ENCODE measurements at regions not wholly inside any gene's neighbourhood (a gene's known extent, or its start where the extent isn't known, plus 50 kb on each side); places are given as distances from the start of the nearest gene placed in this dataset.
"Not testable (repeated sequence)": the region's sequence is repeated elsewhere in the genome, so short reads cannot be mapped to it uniquely, and the experiment has no call there.

DNA sequence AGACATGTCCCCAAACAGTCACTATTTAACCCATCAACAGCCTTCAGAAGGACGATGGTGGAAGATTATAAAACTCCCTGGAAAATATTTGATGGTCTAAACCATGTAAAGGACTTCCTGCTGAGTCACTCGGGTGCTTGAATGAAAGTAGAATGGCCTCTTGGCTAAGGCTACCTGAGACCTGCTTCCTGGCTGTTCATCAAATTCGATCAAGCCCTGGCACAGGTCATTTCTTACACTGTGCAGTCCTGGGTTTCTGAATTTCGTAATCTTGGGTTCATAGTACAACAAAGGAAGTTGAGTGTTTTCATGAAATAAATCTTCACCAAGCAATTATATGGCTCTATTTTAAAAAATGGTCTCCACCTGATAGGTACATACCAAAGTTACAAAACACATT, 260.3 kb upstream of the RNF32 start:
- DNase-seq (ENCODE audit: low read depth) = no peak

DNA sequence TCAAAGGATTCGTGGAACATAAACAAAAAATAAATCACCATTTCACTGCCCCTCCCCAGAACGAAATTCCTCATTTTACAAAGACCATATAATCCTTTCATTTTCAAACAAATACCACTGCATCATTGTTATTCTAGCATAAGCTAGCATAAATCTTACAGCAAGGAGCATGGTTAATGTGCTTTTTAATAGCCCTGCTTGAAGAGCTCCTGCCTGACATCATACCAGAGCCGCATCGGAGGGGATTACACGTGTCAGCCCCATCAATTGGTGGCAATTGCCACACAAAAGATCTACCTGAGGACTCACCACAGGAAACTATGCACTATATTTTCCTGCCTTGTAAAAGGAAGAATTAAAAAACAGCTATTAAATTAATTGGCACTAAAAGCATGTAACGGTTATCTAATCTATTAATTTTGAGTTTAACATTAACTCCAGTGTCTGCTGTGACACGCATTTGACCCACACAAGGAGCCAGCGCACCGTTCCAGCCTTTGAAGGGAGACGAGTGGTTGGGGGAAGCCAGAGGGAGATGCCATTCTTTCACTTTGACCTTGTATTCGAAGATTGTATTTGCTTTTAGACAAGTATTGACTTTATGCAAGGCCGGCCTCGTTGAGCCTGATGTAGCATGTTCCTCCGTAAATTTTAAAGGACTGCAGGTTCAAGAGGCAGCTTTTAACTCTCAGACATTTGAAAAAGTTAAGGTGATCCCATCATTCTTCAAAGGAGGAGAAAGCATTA, 261.1 kb upstream of the RNF32 start:
- DNase-seq (ENCODE audit: low read depth) = no peak

DNA sequence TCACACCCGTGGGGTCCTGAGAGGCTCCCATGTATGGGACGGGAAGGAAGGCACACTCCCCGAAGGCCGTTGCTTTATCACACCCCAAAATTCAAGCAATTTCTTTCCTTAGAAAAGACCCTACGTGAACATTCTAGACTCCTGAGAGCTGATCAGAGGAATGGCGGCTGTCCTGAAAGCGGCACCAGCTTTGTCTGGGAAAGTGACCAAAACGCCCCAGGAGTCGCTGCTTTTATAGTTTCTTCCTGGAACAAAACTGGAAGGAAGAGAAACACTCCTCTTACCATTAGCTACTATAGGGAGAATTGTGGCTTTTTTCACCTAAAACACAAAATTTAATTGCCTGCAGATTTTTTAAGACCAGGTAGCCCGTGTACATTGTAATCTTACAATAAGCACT, 261.8 kb upstream of the RNF32 start:
- no peak for DNase-seq (ENCODE audit: low read depth)

DNA sequence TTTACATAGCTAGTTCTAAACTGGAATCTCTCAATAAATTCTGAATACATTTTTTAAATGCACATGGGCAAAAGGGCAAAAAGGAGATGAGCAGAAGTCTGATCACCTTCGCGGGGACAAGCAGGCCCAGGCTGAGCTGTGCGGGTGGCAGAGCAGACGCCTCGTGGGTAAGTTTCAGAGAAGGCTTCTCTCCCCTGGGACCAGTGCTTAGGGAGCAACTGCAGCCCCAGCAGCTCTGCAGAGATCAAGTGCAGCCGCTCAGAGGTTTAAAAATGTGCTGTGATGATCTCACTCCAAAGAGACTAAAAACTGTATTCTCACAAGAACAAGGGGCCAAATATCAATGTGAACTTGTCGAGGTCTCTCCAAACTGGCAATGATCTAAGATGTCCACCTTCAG, 264.3 kb upstream of the RNF32 start:
- DNase-seq (ENCODE audit: low read depth) = no peak

DNA sequence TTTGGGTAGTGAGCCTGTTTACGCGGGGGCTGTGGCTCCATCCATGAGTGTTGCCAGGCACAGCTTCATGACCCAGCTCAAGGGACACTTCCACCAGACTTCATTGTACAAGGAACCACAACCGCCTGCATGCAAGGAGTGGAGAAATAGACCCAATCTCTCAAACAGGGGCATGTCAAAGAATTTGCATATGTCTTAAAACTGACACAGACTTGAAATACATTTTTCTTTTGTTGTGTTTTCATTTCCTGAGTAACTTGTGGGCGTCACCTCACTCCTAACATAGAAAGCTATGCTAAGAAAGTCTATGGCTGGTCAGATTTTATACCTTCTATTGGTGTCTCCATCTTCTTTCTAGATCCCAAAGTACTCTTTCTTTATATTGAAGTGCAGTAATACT, 266.2 kb upstream of the RNF32 start:
- DNase-seq (ENCODE audit: low read depth) = no peak

DNA sequence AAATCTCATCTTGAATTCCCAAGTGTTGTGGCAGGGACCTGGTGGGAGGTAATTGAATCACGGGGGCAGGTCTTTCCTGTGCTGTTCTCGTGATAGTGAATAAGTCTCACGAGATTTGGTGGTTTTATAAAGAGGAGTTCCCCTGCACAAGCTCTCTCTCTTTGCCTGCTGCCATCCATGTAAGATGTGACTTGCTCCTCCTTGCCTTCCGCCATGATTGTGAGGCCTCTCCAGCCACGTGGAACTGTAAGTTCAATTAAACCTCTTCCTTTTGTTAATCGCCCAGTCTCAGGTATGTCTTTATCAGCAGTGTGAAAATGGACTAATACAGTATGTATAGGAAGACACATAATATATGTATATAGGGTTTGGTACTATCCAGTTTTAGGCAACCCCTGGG, 270.6 kb upstream of the RNF32 start:
- DNase-seq (ENCODE audit: low read depth) = not testable (repeated sequence)

DNA sequence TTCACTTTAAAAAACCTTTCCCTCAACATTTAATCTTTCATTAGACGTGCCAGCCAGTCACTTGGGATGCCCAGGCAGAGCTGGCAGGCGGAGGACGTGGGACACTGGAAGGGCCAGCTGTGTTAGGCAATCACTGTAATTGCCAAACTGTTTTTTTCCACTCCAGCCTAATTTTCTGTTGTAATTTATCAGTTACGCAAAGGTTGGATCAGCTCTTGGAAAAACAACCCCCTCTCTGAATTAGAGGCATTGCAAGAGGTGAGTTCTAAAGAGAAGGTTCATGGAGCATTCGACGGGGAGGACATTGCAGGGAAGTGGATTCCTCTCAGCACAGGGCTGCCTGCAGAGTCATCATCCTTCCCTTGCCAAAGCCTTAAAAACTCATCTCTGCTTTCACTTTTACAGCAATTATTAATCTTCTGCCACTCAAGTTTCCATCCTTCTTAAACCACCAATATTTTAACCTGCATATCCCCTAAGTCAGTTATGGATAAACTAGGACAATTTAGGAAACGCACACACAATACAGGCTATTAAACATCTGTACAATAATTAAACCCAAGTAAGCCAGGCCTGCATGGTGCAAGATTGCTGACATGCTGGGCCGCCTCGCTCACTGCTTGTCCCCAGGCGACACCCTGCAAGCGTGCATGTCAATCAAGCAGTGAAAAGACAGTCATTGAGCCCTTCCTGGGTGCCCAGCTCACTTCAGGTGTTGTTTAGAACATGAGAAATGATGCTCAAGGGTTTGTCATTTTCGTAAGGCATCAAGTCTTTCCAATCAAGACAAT, 272.3 kb upstream of the RNF32 start:
- DNase-seq (ENCODE audit: low read depth) = no peak

DNA sequence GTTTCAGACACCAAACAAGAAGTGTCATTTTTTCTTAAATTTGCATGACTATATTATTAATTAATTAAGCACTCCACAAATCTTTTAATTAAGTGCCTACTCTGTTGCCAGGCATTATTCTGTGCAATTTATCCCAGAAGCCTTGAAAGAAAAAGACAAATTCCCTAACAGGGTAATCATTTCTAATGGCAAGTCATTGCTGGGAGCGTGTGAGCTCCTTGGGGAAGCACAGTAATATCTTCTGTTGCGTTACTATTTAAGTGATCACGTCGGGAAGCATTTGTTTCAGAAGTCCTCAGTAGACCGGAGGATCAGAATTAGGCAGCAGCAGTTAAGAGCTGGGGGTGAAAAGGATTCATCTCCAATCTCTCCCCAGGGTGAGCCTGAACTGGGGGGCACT, 276.8 kb upstream of the RNF32 start:
- no peak for DNase-seq (ENCODE audit: low read depth)

DNA sequence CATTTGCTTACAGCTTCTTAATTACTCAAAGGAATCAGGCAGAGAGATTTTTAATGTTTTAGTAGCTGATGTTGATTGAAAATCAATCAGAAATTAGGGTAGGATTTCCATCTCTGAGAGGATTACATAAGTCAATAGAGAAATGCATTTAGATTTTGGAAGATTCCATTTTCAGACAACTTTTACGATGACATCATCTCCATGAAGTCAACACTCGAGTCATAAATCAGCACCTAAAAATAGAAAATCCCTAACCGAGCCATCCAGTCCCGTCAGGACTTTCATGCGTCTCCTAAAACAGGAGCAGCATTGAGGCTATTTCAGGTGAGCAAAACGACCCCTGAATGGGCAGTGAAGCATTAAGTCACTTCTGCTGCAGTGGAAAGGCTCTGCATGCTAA, 279.7 kb upstream of the RNF32 start:
- DNase-seq (ENCODE audit: low read depth) = no peak

DNA sequence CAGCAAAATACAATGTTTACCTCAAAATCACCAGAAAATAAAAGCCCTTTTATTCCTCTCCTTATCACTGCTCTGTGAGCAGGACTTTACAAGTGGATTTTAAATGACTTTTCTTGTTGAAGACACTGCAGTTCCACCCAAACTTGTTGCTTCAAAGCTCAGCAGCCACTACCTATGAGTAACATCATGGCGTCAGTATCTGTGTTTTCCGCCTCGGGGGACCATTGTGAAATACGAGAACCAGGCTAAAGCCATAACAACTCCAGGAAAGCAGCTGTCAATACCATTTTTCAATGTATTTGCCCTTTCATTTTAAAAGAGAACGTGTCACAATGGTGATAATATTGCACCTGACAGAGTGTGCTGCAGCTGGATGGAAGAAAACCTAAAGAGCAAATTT, 284.0 kb upstream of the RNF32 start:
- DNase-seq (ENCODE audit: low read depth) = no peak

DNA sequence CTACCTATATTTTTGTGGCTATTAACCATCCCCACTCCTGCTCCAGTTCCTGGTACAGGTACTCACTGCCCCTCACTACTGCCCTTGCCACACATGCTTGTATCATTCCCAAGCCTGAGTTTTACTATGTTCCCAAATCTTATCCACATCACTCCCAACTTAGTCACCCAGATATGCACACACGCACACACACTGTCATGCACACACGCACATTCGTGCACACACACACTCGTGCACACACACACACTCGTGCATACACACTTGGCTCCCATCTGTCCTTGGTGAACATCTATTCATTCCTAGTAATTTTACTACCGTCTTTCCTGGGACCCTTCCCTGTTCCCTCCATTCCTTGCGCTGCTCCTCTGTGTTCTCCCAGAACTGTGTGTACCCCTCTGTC, 287.2 kb upstream of the RNF32 start:
- DNase-seq (ENCODE audit: low read depth) = no peak

DNA sequence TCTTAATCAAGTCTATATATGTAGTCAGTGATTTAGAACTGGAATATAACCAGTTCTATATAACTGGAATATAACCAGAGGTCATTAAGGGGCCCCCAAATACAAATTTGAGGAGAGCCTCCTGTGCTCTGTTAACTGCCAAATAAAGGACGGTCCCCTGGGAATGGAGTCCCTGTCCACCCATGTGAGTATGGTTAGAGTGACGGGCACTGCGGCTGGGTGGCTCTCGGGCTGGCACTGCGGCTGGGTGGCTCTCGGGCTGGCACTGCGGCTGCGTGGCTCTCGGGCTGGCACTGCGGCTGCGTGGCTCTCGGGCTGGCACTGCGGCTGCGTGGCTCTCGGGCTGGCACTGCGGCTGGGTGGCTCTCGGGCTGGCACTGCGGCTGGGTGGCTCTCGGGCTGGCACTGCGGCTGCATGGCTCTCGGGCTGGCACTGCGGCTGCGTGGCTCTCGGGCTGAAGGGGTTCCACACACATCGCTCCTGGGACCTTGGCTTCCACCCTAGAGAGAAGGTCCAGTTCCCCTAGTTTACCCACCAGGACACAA, 292.8 kb upstream of the RNF32 start:
- not testable (repeated sequence) for DNase-seq (ENCODE audit: low read depth)

DNA sequence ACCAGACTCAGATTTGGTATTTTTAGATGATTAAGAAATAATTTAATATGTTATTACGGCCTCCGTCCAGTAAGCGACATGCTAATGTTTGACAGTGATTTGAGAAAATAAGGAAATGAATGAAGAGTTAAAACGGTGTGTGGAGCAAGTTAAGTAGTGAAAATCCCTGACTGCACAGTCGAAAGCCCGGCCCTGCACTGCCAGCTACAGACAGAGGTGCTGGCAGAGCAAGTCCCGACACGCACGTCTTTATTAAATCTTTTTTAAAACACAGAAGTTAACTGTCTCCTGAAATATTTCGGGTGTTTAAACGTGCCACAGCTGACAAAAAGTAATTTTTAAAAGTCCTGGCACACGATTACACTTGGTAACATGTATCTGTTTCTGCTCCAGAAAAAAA, 293.4 kb upstream of the RNF32 start:
- DNase-seq (ENCODE audit: low read depth) = no peak

DNA sequence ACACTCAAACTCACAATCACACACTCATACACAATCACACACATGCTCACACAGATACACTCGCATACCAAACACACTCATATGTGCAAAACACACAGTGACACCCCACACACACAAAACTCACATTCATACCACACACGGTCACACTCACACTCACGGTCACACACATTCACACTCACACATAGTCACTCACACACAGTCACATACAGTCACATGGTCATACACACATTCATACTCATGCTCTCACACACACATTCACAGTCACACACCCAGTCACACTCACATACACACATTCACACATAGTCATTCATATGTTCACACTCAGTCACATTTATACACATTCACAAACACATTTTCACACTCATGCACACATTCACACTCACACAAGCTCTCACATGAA, 296.0 kb upstream of the RNF32 start:
- no peak for DNase-seq (ENCODE audit: low read depth)

DNA sequence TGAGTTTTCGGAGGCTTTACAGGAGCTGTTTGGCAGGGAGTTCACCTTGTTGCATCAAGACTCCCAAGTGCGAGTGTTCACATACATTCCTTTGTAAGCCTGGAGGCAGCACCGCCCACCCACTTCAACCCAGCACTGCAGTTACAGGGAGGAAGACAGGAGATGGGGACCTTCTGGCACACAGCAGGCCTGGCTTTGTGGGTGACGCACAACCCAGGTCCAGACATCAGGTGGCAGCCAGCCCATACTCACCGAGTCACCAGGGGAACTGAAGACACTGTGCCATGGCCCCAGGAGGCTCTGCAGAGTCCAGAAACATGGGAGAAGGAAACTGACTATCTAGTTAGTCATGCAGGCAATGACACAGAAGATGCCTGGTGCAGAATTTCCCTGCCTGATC, 305.9 kb upstream of the RNF32 start:
- DNase-seq (ENCODE audit: low read depth) = no peak

DNA sequence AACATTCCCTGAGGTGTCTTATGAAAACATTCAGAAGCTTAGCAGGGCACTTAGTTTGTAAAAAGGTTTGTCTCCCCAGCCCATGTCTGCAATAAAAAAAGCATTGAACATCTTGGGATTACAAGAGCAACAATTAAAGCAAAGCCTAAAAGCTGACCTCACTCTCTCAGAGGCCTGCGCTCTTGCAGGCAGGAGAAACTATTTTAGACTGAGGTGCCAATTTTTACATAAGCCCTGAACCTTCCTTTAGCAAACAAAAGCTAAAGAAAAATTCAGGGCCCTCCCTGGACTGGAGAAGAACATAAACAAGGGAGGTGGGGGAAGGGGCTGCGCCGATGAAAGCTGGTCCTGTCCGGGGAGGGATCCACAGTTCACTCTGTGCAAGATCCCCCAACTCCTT, 312.7 kb upstream of the RNF32 start:
- no peak for DNase-seq (ENCODE audit: low read depth)

DNA sequence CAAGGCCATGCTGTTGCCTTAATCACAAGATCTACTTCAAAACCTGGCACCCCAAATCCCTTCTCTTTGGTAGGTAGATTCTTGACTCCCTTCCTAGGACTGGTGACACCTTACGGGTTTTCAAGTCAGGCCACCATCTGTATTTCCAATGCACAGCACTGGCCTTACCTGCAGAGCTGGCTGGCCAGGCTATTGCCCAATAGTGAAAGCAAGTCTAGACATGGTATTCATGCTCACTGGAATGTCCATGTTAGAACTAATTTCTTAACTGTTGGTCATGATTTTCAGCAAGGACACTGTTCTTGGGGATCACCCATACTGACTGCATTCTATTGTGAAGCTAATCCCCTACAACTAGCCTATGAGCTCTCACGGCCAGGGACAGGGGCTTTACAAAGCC, 313.1 kb upstream of the RNF32 start:
- no peak for DNase-seq (ENCODE audit: low read depth)

DNA sequence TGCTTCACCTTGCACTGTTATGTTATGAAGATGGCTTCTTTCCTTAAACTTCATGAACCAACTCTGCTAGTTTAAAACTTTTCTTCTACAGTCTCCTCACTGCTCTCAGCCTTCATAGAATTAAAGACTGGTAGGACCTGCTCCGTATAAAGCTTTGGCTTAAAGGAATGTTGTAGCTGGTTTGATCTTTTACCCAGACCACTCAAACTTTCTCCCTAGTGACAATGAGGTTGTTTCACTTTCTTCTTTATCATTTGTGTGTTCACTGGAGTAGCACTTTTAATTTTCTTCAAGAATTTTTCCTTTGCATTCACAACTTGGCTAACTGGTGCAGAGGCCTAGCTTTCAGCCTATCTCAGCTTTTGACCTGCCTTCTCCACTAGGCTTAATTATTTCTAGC, 316.4 kb upstream of the RNF32 start:
- no peak for DNase-seq (ENCODE audit: low read depth)

DNA sequence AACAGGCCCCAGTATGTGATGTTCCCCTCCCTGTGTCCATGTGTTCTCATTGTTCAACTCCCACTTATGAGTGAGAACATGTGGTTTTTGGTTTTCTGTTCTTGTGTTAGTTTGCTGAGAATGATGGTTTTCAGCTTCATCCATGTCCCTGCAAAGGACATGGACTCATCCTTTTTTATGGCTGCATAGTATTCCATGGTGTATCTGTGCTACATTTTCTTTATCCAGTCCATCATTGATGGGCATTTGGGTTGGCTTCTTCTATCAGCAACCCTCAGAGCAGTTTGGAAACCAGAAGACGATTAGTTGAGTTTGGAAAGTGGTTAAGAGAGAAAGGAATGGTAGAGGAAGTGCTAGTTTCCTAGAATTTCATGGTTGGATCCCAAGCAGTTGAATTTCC, 319.1 kb upstream of the RNF32 start:
- DNase-seq (ENCODE audit: low read depth) = not testable (repeated sequence)

DNA sequence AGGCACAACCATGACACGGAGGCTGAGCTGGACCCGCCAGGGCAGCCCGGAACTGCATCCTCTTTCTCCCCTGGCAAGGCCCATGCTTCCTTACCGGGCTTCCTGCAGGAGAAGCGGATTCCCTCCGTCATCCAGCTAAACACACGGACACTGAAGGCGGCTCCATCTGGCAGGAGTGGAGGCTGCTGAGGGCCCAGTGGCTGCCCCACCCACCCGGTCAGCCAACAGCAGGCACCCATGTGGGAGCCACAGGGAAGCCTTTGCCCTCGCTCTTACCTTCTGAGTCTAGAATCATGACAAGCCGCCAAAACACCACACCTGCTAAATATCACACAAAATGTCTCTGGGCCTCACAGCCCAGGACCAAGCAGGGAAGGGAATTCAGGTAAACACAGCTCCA, 321.6 kb upstream of the RNF32 start:
- no peak for DNase-seq (ENCODE audit: low read depth)

DNA sequence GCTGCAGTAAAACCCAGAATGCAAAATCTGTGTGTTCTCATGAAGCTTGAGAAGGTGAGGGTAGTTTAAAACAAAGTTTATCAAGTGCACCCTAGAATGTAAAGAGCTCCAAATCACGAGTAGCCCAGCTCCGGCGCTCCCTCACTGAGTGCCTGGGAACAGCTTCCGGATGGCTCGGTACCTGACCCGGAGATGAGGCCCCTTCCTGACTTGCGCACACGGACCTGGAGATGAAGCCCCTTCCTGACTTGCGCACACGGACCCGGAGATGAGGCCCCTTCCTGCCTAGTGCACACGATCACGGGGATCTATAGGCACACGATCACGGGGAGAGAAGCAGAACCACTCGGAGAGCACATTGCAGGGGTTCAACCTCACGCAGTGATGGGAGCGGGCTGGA, 322.1 kb upstream of the RNF32 start:
- DNase-seq (ENCODE audit: low read depth) = no peak

DNA sequence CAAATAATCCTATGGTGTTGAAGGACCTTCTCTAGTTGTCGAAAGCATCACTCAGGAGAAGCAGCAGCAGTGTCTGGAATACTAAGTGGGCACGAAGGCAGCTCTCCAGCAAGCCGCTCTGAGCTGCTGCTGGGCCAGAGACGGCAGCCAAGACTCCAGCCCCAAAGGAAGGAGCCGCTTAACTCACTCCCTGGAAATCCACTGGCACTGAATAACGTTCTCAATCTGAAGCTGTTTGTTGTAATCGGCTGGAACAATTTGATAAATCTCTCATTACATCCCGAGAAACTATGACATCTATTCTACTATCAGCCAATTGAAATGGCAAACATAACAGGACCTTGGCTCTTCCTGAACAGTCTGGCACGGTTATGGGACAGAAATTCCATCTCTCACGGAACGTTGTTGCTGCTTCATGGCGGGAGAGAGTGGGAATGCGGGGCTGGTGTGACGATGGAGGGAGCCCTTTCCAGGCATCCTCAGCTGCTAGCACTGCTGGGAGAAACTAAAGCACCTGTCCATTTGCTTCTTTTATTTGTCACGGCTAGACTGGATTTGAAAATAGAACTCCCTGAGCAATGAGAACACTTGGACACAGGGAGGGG, 331.5 kb upstream of the RNF32 start:
- no peak for DNase-seq (ENCODE audit: low read depth)

DNA sequence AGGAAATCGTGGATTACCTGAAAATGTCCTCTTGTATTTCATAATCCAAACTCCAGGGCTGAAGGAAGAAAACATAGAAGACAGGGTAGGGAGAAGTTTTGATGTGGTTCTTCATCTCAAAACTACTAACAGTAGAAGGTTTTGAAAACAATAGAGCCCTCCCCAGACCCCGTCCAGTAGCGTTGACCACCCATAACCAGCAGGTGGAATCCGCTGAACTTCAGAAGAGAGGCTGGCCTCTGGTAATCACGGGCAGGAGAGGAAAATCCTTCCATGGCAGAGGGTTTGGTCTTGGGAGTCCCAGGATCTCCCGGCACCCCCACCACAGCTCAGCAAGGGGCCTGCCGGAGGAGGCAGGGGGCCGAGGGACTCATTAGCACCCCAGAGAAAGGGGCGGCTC, 333.4 kb upstream of the RNF32 start:
- no peak for DNase-seq (ENCODE audit: low read depth)

Measured in stimulated activated CD8-positive, alpha-beta memory T cell treated with anti-CD3 and anti-CD28 coated beads, Interleukin-12 subunit alpha, Interleukin-12 subunit beta, amount 100 ng/mL, for 1 hour (primary cell).